ENCODE measurements at regions not wholly inside any gene's neighbourhood (a gene's known extent, or its start where the extent isn't known, plus 50 kb on each side); places are given as distances from the start of the nearest gene placed in this dataset.

DNA sequence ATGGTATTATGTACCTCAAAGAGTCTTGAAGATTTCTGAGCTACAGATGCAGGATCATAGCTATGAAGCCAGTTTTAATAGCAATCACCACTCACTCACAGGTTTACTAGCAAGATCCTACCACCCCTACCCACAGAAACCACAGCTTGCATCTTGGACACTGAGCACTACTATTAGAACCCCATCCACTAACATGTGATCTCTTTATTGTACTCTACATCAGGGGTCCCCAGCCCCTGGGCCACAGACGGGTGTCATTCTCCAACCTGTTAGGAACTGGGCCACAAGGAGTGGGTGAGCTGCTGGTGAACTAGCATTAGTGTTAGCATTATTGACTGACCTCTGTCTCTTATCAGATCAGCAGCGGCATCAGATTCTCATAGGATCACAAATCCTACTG, 844.8 kb upstream of the CHORDC1 start:
- TF ChIP-seq, protein P1, sequence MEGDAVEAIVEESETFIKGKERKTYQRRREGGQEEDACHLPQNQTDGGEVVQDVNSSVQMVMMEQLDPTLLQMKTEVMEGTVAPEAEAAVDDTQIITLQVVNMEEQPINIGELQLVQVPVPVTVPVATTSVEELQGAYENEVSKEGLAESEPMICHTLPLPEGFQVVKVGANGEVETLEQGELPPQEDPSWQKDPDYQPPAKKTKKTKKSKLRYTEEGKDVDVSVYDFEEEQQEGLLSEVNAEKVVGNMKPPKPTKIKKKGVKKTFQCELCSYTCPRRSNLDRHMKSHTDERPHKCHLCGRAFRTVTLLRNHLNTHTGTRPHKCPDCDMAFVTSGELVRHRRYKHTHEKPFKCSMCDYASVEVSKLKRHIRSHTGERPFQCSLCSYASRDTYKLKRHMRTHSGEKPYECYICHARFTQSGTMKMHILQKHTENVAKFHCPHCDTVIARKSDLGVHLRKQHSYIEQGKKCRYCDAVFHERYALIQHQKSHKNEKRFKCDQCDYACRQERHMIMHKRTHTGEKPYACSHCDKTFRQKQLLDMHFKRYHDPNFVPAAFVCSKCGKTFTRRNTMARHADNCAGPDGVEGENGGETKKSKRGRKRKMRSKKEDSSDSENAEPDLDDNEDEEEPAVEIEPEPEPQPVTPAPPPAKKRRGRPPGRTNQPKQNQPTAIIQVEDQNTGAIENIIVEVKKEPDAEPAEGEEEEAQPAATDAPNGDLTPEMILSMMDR (IDR thresholded peaks at IDR 0.05) = no peak
- TF ChIP-seq EP300 (IDR thresholded peaks at IDR 0.05) (no peak), POLR2AphosphoS5 (IDR thresholded peaks at IDR 0.05) (no peak), POLR2A (IDR thresholded peaks at IDR 0.05; ENCODE audit: low read depth) (no peak)
